NCI-H82 (cell line): ENCODE measurements at regions not wholly inside any gene's neighbourhood (a gene's known extent, or its start where the extent isn't known, plus 50 kb on each side); places are given as distances from the start of the nearest gene placed in this dataset.
"Not testable (repeated sequence)": the region's sequence is repeated elsewhere in the genome, so short reads cannot be mapped to it uniquely, and the experiment has no call there.

Experiments
- DNase-seq: peaks from one replicate; lab custom pipeline; 2025; lab: John Stamatoyannopoulos, UW

DNA sequence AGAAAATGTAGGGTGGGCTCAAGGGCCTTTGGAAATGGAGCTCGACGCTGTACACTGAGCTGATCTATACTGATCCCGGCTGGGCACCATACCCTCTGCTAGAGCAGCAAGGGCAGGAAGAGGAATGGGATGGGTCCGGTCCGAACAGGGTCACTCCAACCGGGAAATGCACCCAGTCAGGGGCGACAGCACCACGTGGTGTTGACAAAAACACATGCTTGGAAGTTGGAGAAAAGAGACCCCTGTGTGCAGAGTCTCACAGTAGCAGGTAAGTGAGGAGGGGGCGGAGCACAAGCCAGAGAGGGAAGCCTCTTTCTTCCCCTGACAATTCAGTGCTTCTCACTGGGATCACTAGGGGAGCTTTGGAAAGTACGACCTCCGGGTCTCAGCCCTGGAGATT, 84.1 kb upstream of the ASB18 start:
- no peak for DNase-seq

DNA sequence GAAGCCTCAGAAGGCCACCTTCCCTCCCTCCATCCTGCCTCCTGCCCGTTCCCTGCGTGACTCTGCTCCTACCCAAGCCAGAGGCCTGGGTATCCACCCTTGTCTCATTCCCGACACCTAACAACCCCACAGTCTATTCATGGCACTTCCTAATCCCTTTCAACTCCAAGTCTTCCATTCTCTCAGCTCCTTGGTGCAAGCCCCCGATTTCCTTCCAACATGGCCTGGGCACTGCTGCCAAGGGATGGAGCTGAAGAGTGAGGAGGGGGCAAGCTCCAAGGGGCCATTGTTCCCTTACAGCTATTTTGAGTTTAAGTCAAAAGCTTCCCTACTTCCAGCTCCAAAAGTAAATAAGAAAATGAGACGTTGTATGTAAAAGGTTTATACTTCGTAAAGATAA, 84.8 kb upstream of the ASB18 start:
- no peak for DNase-seq

DNA sequence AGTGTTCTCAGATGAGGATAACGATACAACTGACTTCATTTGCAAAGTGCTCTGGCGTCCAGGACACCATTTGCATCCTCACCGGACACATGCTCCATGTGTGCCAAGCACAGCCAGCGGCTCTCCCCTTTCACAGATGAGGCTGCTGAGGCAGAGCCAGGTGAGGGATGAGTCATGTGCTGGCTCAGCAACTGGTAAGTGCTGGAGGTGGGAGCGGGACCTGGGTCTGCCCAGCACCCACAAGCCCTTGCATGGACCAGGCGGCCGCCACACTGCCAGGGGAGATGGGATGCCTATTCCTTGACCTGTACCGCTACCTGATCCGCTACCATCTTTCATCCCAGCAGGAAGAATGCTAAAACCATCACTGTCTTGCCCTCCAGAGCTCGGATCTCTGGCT, 86.2 kb upstream of the ASB18 start:
- no peak for DNase-seq

DNA sequence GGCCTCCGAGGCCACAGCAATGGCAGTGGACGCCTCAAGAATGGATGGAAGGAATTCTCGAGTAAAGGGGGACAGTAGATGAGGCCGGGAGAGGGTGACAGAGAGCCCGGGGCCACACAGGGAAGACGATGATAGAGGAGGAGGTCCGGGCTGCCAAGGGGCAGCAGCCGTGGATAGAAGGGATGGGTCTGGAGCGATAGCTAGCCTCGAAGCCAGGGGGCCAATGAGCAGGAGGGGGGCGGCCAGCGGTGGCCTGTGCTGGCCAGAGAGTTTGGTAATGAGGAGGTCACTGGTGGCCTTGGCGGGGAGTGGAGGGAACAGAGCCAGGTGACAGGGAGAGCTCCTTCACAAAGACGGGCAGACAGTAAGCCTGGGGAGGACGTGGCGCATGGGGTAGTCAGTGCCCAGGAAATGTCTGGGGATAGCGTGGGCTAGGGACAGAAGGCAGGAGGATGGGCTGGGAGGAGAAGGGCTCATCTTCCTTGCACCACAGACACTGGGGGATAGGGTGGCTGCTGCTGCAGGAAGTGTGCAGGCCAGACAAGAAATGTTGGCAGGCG, 87.8 kb upstream of the ASB18 start:
- DNase-seq: no peak

DNA sequence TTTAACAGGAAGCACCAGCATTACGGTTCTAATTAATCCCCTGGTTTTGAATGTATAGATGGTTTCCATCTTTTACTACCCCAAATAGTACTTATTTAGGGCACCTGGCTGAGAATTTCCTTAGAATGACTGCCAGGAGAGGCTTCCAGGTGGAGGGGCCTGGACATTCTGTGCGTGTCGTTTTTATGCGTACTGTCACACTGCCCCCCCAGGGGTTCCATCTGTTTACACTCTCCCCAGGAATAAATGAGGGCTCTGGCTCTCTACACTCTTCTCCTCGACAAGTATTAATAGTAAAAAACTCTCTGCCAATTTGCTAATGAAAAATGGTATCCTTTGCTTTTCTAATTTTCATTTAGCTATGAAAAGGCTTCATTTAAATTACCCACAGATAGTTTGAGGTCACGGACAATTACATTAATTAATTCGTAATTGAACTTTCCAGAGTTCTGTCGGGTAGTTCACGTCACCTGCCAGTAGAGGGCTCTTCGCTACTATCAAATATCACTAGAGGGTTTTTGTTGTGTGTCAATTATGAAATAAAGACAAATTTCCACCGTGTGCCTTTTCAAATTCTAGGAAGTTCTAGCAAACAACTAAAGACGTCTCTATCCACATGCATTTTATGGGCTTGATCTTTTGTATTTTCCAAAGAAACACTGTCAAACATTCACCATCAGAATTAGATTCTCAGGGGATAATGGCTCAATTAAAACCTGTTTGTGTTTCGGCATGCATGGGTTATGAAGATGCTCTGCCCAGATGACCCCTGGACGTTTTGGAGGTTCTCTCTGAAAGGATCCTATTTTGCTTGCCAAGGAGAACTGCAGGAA, 88.8 kb upstream of the ASB18 start:
- peak; percentile 54 for DNase-seq

DNA sequence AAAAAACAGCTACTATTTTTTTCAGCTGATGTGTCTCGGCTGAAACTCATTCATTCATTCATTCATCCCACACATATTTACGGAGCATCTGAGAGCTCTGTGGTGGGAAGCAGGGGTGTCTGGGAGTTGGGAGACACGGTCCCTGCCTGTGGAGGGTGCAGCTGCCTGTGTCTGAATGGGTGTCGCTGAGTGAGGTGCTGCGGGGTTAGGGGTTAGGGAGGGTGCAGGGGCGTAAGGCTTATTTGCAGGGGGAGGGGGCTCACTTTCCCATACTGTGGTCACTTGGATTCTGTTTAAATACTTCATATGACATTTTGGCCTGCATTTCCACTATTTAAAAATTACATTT, 89.4 kb upstream of the ASB18 start:
- DNase-seq: no peak

DNA sequence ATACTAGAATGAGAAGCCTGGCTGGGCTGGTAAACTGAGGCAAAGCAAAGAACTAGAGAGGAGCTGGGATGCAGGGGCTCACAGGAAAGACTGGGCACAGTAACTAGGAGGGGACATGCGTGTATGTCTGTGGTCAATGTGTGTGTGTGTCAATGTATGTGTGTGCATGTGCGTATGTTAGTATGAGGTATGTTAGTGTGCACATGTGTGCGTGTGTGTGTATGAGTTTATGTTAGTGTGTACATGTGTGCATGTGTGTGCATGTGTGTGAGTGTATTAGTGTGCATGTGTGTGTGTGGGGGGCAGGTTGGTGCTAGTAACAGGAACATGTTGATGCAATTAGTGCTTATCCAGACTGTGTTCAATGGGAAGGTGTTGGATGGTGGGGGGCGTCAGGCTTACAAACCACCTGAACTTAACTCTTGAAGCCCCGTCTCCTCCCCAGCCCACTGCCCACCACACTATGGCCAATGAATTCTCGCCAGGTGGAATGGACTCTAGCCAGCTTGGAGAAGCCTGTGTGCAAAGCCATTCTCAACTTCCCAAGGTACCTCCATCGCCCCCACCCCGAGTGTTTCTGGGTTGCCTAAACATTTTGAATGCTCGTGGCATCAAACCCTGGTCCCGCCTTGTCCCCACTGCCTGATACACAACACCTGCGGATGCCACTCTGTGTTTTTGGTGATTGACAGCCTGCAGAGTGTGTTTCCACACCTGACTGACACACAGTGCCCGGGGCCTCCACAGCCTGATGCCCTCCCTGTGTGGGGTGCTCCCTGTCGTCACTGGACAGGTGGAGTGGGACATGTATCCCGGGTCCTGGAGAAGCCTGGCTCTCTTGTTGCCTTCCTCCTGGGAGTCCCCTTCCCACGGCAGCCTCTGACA, 90.1 kb upstream of the ASB18 start:
- DNase-seq: no peak

DNA sequence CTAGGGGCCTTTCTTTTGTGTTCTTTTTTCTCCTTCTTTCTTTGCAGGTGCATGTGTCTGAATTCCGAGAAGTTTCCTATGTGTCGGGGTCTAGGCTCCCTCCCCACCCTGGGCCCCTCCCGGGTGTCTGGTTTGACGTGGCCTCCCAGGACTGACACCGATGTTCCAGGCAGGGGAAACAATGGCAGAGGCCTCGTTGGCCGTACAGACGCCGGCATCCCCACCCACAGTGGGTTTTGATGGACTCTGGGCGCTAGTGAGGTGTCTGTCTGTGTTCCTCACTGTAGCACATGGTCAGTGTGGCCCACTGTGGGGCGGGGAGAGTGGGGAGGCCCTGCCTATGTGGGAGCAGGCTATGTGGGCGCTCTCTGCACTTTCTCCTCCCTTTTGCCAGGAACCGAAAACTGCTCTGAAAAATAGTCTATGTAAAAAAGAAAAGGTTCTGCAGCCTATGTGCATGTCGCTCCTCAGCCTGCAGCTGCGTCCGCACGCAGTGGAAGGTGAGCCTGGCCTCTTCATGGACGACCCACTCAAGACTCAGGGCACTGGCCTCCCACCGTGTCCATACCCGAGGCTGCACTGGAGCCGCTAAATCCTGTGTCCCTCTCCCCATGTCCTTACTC, 90.9 kb upstream of the ASB18 start:
- DNase-seq: no peak

DNA sequence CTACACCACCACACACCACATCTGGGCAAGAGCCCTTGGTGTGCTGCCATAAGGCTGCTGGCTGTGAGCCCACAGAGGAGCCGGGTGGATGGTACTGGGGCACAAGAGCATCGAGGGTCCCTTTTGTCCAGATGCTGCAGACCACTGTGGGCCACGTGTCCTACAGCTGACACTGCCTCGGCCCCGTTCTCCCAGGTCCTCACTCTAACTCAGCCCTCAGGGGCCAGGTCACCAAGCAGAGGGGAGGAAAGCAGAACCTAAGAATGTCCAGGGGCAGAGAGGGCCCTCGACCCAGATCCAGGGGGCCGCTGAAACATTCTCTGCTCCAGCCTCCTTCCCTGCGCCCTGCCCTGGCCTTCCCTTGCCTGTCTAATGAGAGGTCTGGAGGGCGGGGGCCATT, 91.7 kb upstream of the ASB18 start:
- DNase-seq: no peak

DNA sequence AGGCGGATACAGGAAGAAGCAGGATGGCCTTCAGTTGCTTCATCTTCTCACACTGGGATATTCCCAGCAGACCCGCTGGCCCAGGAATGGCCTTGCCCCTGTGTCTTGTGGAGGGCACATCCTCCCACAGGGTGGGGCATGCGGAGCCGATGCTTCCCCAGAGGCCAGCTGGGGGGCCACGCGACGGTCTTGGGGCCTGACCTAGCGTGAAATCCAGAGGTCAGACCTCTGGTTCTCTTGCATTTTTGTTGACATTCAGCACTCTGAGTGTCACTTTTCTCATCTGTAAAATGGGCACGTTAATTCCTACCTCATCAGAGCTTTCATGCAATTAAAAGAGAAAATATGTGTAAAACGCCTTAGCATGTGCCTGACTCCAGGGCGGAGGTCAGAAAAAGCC, 92.1 kb upstream of the ASB18 start:
- DNase-seq: not testable (repeated sequence)

DNA sequence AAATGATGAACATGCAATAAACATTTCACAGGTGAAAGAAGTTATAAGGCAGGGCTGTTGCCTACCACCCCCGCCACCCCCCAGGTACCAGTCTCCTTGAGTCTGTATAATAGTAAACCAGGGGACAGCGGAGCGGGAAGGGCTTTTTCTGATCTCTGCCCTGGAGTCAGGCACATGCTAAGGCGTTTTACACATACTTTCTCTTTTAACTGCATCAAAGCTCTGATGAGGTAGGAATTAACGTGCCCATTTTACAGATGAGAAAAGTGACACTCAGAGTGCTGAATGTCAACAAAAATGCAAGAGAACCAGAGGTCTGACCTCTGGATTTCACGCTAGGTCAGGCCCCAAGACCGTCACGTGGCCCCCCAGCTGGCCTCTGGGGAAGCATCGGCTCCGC, 94.3 kb upstream of the ASB18 start:
- not testable (repeated sequence) for DNase-seq

DNA sequence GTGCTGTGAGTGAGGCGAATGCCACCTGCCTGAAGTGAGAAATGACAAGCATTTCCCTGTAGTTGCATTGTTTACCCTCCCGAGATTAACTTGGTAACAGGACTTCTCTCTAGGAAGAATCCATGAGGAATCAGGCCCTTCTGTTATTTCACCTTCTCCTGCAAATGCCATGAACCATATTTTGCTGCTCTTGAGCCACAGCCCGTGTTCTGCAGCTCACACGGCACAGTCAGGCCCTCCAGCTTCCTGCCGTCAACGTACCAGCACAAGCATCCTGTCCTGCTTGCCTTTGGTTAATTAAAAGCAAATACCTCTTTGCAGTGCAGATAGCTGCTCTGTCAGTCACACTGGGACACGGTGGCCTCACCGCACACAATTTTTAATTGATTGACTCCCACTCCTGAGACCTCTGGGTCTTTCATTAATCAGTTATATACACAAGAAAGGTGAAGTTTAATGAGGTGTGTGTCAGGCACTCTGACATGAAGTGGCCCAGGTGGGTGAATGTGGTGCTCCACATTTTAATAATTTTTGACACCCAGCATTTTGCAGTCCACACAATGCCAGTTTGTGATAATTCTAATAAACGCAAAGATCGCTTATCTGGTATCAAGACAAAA, 95.3 kb upstream of the ASB18 start:
- DNase-seq: no peak

DNA sequence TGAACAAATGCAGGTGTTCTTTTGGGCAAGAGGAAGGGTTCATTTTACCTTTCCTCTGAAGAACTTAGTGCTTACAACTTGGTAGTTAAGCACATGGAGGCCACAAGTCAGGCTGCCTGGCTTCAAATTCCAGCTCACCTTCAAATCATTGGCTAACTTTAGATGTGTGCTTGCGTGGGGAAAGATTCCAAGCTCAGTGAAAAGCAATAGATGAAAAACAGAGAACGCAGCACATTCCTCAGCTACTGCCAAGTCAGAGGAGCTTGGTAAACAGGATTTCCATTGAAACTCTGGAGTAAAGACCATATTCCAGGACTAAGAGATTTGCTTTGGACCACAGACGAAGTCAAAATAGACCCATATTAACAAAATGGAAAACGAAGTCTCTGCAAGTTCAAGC, 96.3 kb upstream of the ASB18 start:
- DNase-seq: no peak

DNA sequence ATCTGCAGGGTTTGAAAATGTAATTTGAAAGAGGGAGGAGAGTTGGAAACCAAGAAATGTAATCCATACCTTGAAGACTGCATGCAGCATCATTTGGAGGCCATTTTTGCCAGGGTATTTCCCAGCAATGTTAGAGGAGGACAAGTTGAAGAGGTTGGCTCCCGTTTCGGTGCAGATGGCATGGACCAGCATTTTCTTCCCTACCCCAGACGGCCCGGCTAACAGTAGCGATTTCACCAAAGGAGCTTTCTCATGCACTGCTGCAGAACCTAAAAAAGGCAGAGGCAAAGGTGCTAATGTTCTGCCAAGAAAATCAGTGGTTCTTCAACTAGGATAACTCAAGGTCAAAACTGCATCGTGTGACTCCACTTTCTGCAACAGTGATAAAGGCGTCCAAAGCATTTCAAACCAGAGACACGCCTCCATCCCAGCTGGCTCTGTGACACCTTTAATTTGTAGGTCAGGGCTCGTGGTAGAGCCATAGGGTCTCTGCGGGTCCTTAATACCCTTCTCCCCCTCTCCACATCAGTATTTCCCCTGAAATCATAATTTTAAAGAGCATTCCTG, 99.6 kb upstream of the ASB18 start:
- no peak for DNase-seq

DNA sequence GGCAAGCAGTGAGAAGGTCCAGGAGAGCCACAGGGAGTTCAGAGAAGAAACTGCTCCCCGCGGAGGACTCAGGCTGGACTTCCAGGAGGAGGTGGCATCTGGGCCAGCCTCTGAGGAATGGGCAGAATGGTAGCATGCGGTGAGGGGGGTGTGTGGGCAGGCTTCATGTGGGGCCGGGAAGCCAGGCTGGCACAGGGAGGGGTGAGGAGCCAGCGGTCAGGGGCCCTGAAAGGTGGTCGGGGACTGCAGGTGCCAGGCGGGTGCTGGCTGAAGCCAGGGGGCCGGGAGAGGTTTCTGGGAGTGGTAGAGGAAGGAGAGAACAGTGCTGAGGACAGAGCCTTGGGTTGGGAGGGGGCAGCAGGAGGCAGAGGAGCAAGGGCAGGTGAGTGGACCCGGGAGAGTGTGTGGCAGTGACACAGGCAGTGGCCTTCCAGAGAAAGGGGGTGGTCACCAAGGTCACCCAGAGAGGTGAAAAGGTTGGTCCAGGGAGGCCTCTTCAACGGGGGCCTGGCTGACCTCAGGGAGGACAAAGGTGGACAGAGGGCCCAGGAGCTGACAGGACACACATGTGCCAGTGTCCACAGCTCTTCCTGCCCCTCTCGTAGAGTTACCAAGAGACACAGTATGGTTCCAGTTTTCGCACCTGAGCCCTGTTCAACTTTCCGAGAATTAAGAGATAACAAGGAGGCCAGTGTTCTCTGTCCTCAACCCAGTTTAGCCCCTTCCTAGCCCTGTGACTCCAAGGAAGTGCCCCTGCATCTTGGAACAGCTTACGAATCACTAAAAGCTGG, 101.2 kb upstream of the ASB18 start:
- DNase-seq: no peak

DNA sequence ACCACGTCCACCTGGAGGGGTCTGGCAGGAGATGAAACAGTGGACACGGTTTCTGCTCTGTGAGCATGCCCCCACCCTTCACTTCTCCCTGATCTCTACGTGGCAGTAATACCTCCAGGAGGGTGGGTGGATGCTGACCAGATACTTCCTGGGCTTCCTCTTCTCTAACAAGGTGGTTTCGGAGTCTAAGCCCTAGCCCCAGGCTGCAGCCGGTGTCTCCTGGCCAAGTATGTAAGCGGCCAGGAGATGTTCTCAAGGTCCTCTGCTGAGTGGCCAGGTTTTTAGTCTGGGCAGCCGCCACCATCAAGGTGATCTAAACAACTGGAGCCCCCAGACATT, 101.8 kb upstream of the ASB18 start:
- no peak for DNase-seq

DNA sequence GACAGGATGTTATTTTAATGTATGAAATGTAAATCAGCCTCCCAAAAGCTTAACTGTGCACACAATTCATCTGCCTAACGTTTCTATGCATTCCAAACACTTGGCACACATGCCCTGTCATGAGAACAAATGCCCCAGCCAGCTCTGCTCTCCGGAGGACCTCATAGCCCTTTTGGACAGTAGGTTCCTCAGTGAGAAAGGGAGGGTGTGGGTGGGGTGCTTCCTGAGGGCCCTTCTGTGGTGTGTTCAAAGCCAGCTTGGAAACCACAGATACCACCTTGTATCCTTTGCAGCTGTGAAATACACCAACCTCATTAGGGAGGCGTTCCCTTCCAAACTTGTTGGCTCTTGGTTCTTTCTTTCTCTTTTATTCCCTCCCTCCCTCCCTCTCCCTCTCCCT, 102.2 kb upstream of the ASB18 start:
- no peak for DNase-seq

DNA sequence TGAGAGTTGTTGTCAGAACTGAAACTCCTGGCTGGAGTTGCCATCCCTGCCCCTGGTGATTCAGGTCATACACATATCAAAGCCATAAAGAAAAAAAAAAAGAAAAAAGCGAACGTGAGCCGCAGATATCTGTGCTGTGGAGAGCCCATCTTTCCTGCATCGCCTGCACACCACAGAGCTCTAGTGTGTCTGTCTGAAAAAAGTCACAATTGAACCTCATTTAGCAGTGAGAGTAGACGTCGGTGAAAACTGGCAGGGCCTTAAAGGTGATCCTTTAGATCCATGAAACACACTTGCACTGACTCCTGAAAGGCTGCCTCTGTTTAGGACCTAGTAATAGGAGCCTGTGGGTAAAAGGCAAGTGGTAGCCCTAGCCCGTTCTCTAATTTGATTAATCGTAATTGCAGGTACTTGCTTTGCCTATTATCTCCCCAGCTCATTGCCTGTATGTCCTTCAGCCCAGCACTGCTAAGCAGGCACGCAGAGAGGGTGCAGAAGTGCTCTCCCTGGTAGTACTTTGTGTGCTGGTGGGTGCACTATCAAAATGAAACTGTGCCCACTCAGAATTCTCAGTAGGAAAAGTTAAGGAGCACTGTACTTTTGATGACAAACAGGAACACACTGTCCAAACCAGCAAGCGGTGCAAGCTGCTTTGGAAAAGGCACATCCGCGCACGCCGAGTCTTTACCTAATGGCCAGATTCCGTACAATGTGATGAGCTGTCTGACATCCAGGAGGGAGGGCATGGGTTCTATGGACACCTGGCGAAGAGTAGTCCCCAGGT, 103.5 kb upstream of the ASB18 start:
- no peak for DNase-seq

DNA sequence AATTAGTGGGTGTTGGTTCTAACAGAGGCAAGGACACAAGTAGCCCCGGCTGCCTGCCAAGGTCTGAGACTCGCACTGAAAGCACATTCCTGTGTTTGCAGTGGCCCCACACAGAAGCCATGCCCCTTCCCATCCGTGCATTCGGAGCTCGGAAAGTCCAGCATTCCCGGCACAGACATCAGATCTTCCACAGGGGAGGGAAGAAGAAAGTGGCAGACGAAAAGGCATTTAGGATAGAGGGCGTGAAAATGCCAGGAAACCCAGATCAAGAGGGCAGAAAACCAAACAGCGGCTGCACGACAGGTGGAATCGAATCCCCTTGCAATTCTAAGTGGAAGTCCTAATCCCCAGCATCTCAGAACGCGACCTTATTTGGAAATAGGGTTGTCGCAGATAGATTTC, 105.5 kb upstream of the ASB18 start:
- no peak for DNase-seq

DNA sequence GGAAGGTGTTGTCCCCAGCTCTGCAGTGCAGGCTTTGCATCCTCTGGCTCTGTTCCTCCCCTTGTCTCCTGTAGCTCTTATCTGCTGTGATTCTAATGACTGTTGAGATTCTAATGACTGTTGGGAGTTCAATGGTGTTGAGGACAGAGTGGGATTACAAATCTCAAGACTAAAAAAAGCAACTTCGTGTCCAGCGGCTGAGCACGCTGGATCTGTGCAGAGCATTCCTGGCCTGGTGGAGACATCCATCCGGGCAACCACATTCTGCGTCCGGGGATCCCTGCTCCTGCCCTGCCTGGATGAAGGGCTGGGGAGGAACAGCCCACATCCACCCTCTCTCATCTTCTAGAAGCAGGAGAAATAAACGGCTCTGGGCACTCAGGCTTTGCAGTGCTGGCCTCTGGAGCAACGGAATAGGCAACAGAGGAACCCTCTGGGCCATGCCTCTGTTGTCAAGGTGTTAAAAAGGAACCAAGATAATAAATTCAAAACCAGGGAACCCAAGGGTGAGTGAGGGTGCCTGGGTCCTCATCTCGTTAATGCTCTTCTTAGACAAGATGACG, 106.7 kb upstream of the ASB18 start:
- no peak for DNase-seq
